ENCODE measurements at regions not wholly inside any gene's neighbourhood (a gene's known extent, or its start where the extent isn't known, plus 50 kb on each side); places are given as distances from the start of the nearest gene placed in this dataset.

DNA sequence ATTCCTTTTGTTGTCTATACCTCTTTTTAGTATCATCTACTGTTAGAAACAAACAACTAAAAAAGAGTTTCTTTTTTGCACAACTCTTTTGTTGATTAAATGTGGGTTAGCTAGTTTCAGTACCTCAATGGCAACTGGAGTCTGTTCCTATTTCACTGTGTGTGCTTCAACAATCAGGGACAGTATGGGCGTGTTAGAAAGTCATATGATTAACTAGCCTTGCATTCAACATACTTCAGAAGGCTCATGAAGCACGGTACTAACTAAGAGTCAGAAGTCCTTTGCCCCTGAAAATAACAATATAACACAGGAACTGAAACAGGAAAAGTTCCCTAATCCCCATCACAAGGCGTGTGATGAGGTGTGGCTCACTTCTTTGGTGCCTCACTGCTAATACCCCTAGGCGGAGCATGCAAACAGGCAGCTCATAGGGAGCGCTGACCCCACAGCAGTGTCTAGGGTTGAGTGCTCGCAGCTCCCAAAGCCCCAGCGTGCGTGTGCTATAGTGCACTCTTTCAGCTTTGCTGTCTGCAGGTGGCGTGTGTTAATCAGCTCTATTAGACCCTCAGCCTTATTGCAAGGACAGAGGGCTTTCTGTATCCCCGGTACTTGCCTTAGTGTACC, 203.1 kb upstream of the NDST3 start:
- Histone ChIP-seq H2AFZ (no peak overlapping the region), H3K9me3 (ENCODE audit: insufficient read depth, low read depth) (no peaks in the 10 kb centered on the region), H3K9me2 (ENCODE audit: insufficient read depth) (no peaks in the 10 kb centered on the region), H3K4me2 (no peak overlapping the region), H3K36me3 (ENCODE audit: low read depth) (no peaks in the 10 kb centered on the region), H3K79me2 (ENCODE audit: low read depth) (no peaks in the 10 kb centered on the region), H4K20me1 (ENCODE audit: insufficient read depth) (no peaks in the 10 kb centered on the region), H3K27ac (no peak overlapping the region), H3K4me3 (no peak overlapping the region), H3K4me1 (replicated peaks; ENCODE audit: insufficient read depth) (no peaks in the 10 kb centered on the region), H3K27me3 (ENCODE audit: insufficient read depth, low read depth) (no peaks in the 10 kb centered on the region), H3F3A (ENCODE audit: insufficient read depth, low read depth) (no peaks in the 10 kb centered on the region)
- DNase-seq = no peak
- ChIA-PET POLR2A (ENCODE audit: unreplicated experiment) (no interaction called here), CTCF (no interaction called here)
- no TSS peak for BruUV-seq (replicated peaks)
- TF ChIP-seq CTCF (conservative IDR thresholded peaks at IDR 0.05) (no peak), EZH2 (IDR thresholded peaks at IDR 0.05; ENCODE audit: low read depth) (no peak)
- intact Hi-C loops (cut with micrococcal nuclease; ENCODE audit: unreplicated experiment) = no loop called here

DNA sequence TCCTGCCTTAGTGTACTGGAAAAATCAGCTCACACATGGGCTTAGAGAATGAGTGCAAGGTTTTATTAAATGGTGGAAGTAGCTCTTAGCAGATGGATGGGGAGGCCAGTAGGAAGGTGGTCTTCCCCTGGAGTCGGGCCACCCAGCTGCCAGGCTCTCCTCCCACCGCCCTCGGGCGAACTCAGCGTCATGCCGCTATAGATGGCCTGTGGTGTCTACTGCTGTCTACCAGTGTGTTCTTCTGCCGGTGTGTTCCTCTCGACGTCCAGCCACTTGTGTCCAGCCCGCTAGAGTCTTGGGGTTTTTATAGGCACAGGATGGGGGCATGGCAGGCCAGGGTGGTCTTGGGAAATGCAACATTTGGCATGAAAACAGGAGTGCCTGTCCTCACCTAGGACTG, 198.7 kb upstream of the NDST3 start:
- ChIA-PET POLR2A (ENCODE audit: unreplicated experiment) (no interaction called here), CTCF (no interaction called here)
- Histone ChIP-seq H3K4me2 (no peak overlapping the region), H3K9me2 (ENCODE audit: insufficient read depth) (no peaks in the 10 kb centered on the region), H3K36me3 (ENCODE audit: low read depth) (no peaks in the 10 kb centered on the region), H3F3A (ENCODE audit: insufficient read depth, low read depth) (no peaks in the 10 kb centered on the region), H3K4me1 (replicated peaks; ENCODE audit: insufficient read depth) (no peaks in the 10 kb centered on the region), H4K20me1 (ENCODE audit: insufficient read depth) (no peaks in the 10 kb centered on the region), H3K9me3 (ENCODE audit: insufficient read depth, low read depth) (no peaks in the 10 kb centered on the region), H3K79me2 (ENCODE audit: low read depth) (no peaks in the 10 kb centered on the region), H2AFZ (no peak overlapping the region), H3K27me3 (ENCODE audit: insufficient read depth, low read depth) (no peaks in the 10 kb centered on the region), H3K4me3 (no peak overlapping the region), H3K27ac (no peak overlapping the region)
- BruUV-seq (replicated peaks) = no TSS peak
- intact Hi-C loops (cut with micrococcal nuclease; ENCODE audit: unreplicated experiment) = no loop called here
- TF ChIP-seq CTCF (conservative IDR thresholded peaks at IDR 0.05) = no peak
- no peak for TF ChIP-seq EZH2 (IDR thresholded peaks at IDR 0.05; ENCODE audit: low read depth)
- DNase-seq = no peak

DNA sequence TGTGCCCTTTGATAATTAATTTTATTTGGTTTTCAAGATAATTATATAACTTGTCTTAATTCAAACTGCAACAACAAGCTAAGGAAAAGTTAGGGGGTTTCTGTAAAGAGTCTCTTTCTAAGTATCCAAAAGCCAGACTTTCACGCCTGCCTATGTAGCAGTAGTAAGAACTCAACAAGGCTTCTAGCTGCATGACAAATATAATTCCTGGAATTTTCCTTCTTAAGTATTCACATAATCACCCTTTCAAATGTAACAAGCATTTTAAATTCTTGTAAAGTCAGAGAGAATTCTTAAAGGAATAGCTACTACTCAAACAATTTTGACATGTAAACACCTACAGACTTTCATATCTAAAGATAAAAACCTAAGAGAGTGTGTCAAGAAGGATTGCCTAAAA, 189.7 kb upstream of the NDST3 start:
- no peak for DNase-seq
- Histone ChIP-seq H3K9me2 (ENCODE audit: insufficient read depth) (no peaks in the 10 kb centered on the region), H3K4me3 (no peak overlapping the region), H2AFZ (no peak overlapping the region), H4K20me1 (ENCODE audit: insufficient read depth) (no peaks in the 10 kb centered on the region), H3K4me1 (replicated peaks; ENCODE audit: insufficient read depth) (no peaks in the 10 kb centered on the region), H3K4me2 (no peak overlapping the region), H3F3A (ENCODE audit: insufficient read depth, low read depth) (no peaks in the 10 kb centered on the region), H3K36me3 (ENCODE audit: low read depth) (no peaks in the 10 kb centered on the region), H3K79me2 (ENCODE audit: low read depth) (no peaks in the 10 kb centered on the region), H3K27ac (no peak overlapping the region), H3K9me3 (ENCODE audit: insufficient read depth, low read depth) (no peaks in the 10 kb centered on the region), H3K27me3 (ENCODE audit: insufficient read depth, low read depth) (no peaks in the 10 kb centered on the region)
- ChIA-PET CTCF (no interaction called here), POLR2A (ENCODE audit: unreplicated experiment) (no interaction called here)
- no peak for TF ChIP-seq EZH2 (IDR thresholded peaks at IDR 0.05; ENCODE audit: low read depth)
- no peak for TF ChIP-seq CTCF (conservative IDR thresholded peaks at IDR 0.05)
- BruUV-seq (replicated peaks) = no TSS peak
- intact Hi-C loops (cut with micrococcal nuclease; ENCODE audit: unreplicated experiment) = no loop called here

Measured in PC-9 (cell line).